ENCODE measurements at regions not wholly inside any gene's neighbourhood (a gene's known extent, or its start where the extent isn't known, plus 50 kb on each side); places are given as distances from the start of the nearest gene placed in this dataset.

GRCh38 chr9:126222363-126222834 lies 104.2 kb upstream of the MVB12B start:
- Mint-ChIP-seq H3K4me3 (ENCODE audit: unreplicated experiment) (no peak overlapping the region), H3K27ac (ENCODE audit: low read depth, unreplicated experiment) (no peak overlapping the region), H3K36me3 (ENCODE audit: insufficient read depth, unreplicated experiment) (no peaks in the 10 kb centered on the region), H3K9me3 (ENCODE audit: unreplicated experiment) (no peaks in the 10 kb centered on the region), H3K4me1 (ENCODE audit: insufficient read depth, unreplicated experiment) (no peaks in the 10 kb centered on the region), H3K27me3 (ENCODE audit: insufficient read depth, unreplicated experiment) (peaks cover 53% of the 10 kb centered on the region)
- BruUV-seq (replicated peaks) = no TSS peak
- ChIA-PET CTCF (interaction anchor here (0.6 kb wide), 1 partner anchor 12 kb away, joined by 3 read pairs; no protein-coding TSS in a partner anchor), POLR2A (no interaction called here)
- TF ChIP-seq CTCF (IDR thresholded peaks at IDR 0.05; ENCODE audit: unreplicated experiment) = no peak
- DNase-seq (ENCODE audit: unreplicated experiment) = no peak
- intact Hi-C loops (cut with micrococcal nuclease) = no loop called here

- DNase-seq (ENCODE audit: unreplicated experiment) = no peak
- no peaks in the 10 kb centered on the region for H3K4me1 Mint-ChIP-seq (ENCODE audit: insufficient read depth, unreplicated experiment)
- H3K27ac Mint-ChIP-seq (ENCODE audit: low read depth, unreplicated experiment) = no peak overlapping the region
- TF ChIP-seq CTCF (IDR thresholded peaks at IDR 0.05; ENCODE audit: unreplicated experiment) = no peak
- no peak overlapping the region for H3K4me3 Mint-ChIP-seq (ENCODE audit: unreplicated experiment)
- POLR2A ChIA-PET = no interaction called here
- intact Hi-C loops (cut with micrococcal nuclease) = no loop called here
- no peaks in the 10 kb centered on the region for H3K36me3 Mint-ChIP-seq (ENCODE audit: insufficient read depth, unreplicated experiment)
- no TSS peak for BruUV-seq (replicated peaks)
- peaks cover 56% of the 10 kb centered on the region for H3K27me3 Mint-ChIP-seq (ENCODE audit: insufficient read depth, unreplicated experiment)
- CTCF ChIA-PET = no interaction called here
- no peaks in the 10 kb centered on the region for H3K9me3 Mint-ChIP-seq (ENCODE audit: unreplicated experiment)
Observed at GRCh38 chr9:126222835-126223431, 103.7 kb upstream of the MVB12B start.

GRCh38 chr9:126223798-126224531 lies 102.7 kb upstream of the MVB12B start:
- POLR2A ChIA-PET = no interaction called here
- DNase-seq (ENCODE audit: unreplicated experiment) = no peak
- no peak overlapping the region for H3K4me3 Mint-ChIP-seq (ENCODE audit: unreplicated experiment)
- intact Hi-C loops (cut with micrococcal nuclease) = no loop called here
- TF ChIP-seq CTCF (IDR thresholded peaks at IDR 0.05; ENCODE audit: unreplicated experiment) = no peak
- H3K4me1 Mint-ChIP-seq (ENCODE audit: insufficient read depth, unreplicated experiment) = no peaks in the 10 kb centered on the region
- no peaks in the 10 kb centered on the region for H3K9me3 Mint-ChIP-seq (ENCODE audit: unreplicated experiment)
- CTCF ChIA-PET = interaction anchor here (0.6 to 1.1 kb wide), 2 partner anchors 119 to 817 kb away, joined by 3 read pairs; no protein-coding TSS in a partner anchor
- H3K27me3 Mint-ChIP-seq (ENCODE audit: insufficient read depth, unreplicated experiment) = peaks cover 56% of the 10 kb centered on the region
- no peaks in the 10 kb centered on the region for H3K36me3 Mint-ChIP-seq (ENCODE audit: insufficient read depth, unreplicated experiment)
- H3K27ac Mint-ChIP-seq (ENCODE audit: low read depth, unreplicated experiment) = no peak overlapping the region
- BruUV-seq (replicated peaks) = no TSS peak

All from MCF 10A (cell line).